Adrenal gland (tissue), 5 donors: ENCODE measurements at regions not wholly inside any gene's neighbourhood (a gene's known extent, or its start where the extent isn't known, plus 50 kb on each side); places are given as distances from the start of the nearest gene placed in this dataset.

Experiments used
- CTCF ChIP-seq, 6 experiments: fragments of 450-650 bp in 4 of 6; fragments of 200-600 bp in 2 of 6; sonication (generic) in 1 of 6; IDR thresholded peaks; 1 replicate in 5 of 6; 2 replicates in 1 of 6; pipeline versions ENCODE4 v1.5.1 to v1.8.0; 2016 to 2021; ENCODE audit warnings: antibody characterized with exemption in 6 of 6, mild to moderate bottlenecking in 2 of 6, moderate library complexity in 1 of 6
- POLR2A ChIP-seq, 2 donors: fragments of 450-650 bp; IDR thresholded peaks; one replicate each; pipeline ENCODE4 v1.6.1; 2017; ENCODE audit warnings: antibody characterized with exemption in 2 of 2, mild to moderate bottlenecking in 2 of 2, moderate library complexity in 1 of 2
- donor health status: DM: no; HTN: no; CAD: no.

GRCh38 chr12:91609283-91609682, 426.7 kb upstream of the DCN start:
- TF ChIP-seq CTCF (IDR thresholded peaks at IDR 0.05) (no peak), POLR2A (IDR thresholded peaks at IDR 0.05) (no peak)
